HG03135 (cell line): ENCODE measurements at regions not wholly inside any gene's neighbourhood (a gene's known extent, or its start where the extent isn't known, plus 50 kb on each side); places are given as distances from the start of the nearest gene placed in this dataset.

Source experiments
- ATAC-seq: cut with Tn5 transposase; IDR thresholded peaks from one replicate; pipeline ENCODE4 v1.9.1; 2021; ENCODE audit warnings: mild to moderate bottlenecking, moderate library complexity; ENCODE audit not compliant: unreplicated experiment

GRCh38 chr10:125222515-125223308 is 62.3 kb upstream of the CTBP2 start:
- ATAC-seq, result no peak

- ATAC-seq, result no peak
These were observed 61.4 kb upstream of the CTBP2 start for GRCh38 chr10:125221716-125222115.

DNA sequence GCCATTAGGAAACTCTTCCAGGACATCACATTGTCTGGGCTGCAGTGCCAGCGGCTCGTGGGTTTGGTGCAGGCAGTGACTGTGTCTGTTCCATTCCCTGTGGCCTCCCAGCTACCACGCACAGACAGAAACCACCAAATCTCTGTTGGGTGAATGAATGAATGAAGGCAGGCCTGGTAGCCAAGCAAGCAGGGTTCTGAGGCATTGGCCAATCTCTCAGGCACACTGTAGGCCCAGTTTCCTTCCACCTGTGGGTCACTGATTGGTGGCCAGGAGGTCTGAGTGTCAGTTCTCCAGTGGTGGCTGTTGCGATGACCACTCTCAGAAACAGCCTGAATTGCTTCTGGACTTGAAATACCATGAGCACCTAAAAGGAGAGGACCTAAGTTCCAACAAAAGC is 59.4 kb upstream of the CTBP2 start:
- ATAC-seq, result no peak

DNA sequence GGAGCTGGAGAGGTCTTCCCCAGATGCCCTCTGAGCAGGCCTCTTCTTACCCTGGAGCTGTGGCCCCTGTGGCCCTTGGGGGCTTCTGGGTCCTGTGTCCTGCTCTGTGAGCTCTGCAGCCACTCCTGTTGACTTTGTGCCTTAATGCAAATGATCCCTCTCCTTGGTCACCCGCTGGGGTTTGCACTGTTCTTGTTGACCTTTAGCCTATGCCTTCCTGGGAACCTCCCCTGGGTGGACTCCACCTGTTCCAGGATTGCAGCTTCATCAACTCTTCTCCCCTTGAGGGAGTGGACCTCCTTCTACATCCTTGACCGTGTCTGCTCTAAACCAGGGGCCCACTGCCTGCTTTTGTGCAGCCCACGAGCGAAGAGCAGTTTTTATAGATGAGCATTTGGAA is 58.6 kb upstream of the CTBP2 start:
- ATAC-seq, result no peak

DNA sequence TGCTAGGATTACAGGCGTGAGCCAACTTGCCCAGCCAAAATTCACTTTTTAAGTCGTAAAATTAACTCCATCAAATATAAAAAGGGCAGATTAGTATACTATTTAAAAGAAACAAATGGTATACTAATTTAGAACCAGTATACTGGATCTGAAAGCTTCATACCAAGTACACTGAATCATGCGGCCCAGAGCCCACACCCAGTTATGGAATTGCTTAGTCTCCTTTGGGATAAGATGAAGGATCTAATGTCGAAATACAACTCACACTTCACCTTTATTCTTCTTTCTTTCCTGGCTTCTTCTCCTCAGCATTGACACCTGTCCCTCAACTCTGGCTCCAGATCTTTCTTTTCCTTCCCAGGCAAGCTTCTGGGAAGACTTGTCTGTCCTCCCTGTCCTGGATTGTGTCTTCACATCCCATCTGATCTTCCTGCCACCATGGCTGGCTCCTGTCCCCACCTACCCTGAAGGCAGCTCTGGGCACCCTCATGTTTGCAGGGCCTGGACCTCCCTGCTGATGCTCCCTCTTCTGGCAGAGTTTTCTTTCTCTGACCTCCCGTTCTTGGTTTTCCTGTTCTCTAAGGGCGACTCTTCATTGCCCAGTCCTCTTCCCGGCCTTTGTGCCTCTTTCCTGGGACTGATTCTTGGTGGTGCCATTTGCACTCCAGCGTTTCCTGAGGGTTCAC is 57.8 kb upstream of the CTBP2 start:
- ATAC-seq, result no peak

GRCh38 chr10:125216861-125217260 is 56.5 kb upstream of the CTBP2 start:
- ATAC-seq, result no peak

- no peak for ATAC-seq
These were observed 55.9 kb upstream of the CTBP2 start for GRCh38 chr10:125216309-125216708.

- no peak for ATAC-seq
These were observed 53.9 kb upstream of the CTBP2 start for GRCh38 chr10:125214283-125214570.

DNA sequence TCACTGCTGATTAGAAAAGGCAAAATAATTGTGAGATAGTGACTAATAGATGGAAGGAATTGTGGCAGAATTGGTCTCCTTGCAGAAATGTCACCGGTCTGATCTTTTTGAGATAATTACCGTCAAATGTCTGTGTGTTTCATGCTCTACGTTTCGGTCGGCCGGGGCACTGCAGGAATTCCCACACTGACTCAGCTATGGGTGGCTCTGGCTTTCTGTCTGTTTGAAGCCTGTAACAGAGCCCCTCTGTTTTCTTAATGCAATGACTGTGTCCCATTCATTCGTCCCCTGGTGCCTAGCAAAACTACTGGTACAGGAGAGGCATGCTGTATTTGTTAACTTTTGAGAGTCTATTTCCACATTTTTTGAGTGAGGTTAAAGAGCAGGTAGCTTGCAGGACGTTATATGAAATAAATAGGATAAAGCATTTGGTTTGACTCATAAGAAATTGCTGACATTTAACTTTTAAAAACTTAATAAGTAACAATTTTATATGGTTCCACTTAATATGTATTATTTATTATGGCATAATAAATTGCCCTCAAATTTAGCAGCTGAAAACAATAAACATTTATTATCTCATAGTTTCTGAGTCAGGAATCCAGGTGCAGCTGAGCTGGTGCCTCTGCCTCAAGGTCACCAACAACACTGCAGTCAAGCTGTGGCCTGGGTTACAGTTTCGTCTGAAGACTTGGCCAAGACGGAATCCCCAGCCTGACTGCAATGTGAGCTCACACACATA is 53.3 kb upstream of the CTBP2 start:
- ATAC-seq, result no peak

GRCh38 chr10:125212150-125212809 is 51.9 kb upstream of the CTBP2 start:
- no peak for ATAC-seq
